Caki2 (cell line): ENCODE measurements at regions not wholly inside any gene's neighbourhood (a gene's known extent, or its start where the extent isn't known, plus 50 kb on each side); places are given as distances from the start of the nearest gene placed in this dataset.

Experiments
- DNase-seq: peaks from one replicate; pipeline ENCODE4 v3.0.0-alpha.2; 2015; ENCODE audit warnings: low read depth
- in situ Hi-C: cut with HindIII; loops from 2 replicates; pipeline ENCODE4 v1.10.0; 2016; ENCODE audit warnings: low sequenced_read_pairs, low pct_unique_long_range_greater_than_20kb, mixed read lengths

GRCh38 chr17:77349976-77350830 lies 209.4 kb downstream of the SEC14L1 start:
- no peak for DNase-seq
- in situ Hi-C loops = no loop called here

GRCh38 chr17:77352441-77352840 lies 211.7 kb downstream of the SEC14L1 start:
- in situ Hi-C loops = no loop called here
- no peak for DNase-seq

GRCh38 chr17:77352996-77353395 lies 212.2 kb downstream of the SEC14L1 start:
- in situ Hi-C loops = no loop called here
- DNase-seq = no peak

DNA sequence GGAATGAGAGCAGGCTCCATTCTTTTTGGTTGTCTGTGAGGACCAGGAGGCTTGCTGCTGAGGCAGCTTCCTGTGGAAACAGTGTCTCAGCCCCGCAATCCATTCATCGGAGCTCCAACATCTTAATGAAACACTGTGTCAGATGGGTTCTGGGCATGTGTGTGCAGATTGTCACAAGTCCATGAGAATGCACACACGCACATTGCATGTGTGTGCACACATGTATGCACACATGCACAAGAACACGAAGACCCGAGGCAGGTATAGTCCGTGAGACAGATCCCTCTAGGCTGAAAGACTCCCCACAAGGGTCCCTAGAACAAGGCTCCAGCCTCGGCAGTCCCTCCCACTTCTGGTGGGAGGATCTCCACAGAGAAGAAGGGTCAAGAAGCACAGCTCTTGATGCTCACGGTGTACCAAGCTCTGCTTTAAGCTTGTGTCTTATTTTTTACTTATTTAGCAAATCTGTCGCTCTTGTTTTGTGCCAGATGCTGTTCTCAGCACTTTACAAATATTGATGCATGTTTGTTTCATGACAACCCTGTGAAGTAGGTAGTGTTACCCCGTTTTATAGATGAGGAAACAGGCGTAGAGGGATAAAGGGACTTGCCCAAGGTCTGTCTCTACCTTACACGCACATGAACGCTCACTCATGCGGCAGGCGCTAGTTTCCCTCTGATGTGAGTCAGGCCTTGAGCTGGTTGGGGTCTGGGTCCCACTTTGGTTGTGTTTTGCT lies 213.1 kb downstream of the SEC14L1 start:
- DNase-seq = no peak
- in situ Hi-C loops = no loop called here

GRCh38 chr17:77354420-77354669 lies 213.6 kb downstream of the SEC14L1 start:
- in situ Hi-C loops = no loop called here
- DNase-seq = no peak

DNA sequence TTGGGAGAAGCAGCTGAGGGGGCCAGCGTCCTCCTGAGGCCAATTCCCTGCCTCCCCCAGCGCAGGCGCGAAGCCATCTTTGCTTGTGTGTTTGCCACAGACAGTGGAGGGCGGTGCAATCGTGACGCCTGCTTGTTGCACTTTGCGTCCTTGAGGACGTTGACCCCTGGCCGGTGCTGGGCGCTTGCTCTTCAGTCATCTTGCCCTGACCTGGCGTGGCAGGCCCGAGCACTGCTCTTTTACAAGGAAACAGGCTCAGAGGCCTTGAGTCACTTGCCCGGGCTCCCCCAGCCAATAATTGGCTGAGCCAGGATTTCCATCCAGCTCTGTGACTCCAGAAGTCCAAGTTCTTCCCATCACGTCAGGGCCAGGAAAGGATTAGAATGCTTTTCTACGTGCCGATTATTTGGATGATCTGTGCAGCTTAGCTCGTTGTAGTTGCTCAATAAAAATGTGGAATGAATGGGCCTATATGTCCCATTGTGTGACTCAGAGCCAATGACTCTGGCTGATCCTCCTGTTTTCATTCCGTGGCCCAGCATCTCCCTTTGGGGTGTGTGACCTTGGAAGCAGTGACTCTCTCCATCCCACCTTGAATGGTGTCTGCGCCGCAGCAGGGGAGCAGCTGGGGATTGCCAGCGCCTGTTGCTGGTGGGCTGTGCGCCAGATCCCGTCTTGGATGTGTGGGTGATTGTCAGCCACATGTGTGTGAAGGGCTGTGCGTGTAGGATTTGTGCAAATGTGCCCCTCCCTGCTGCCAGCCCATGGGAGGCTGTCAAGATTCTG lies 214.1 kb downstream of the SEC14L1 start:
- in situ Hi-C loops = no loop called here
- no peak for DNase-seq

DNA sequence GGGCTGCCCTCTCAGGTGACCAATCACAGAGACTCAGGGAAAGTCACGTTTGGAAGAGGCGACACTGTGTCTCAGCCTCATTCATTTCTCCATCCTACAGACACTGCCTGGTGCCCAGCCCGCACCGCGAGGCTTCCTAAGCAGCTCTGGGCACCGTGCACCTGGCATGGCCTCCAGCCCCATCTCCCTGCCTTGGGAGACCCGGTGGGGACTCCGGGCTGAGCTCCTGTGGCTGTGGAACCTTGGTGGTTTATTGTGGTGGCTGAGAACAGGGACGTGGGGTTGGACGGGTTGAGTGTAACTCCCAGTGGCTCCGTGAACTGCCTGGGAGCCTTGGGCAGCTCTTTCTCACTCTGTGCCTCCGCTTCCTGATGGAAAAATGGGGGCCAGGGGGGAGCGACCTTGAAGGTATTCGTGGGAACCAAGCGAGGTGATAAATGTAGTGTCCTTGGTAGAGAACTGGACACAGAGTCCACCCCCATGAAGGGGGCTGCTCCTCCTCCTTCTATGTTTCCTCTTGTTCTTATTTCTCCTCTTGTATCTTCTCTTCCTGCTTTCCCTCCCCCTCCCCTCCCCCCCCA lies 215.4 kb downstream of the SEC14L1 start:
- DNase-seq = peak; percentile 41
- in situ Hi-C loops = no loop called here

- no peak for DNase-seq
- in situ Hi-C loops = no loop called here
These were observed 216.0 kb downstream of the SEC14L1 start for GRCh38 chr17:77356690-77357201.

GRCh38 chr17:77358801-77359200 lies 218.0 kb downstream of the SEC14L1 start:
- in situ Hi-C loops = no loop called here
- no peak for DNase-seq

DNA sequence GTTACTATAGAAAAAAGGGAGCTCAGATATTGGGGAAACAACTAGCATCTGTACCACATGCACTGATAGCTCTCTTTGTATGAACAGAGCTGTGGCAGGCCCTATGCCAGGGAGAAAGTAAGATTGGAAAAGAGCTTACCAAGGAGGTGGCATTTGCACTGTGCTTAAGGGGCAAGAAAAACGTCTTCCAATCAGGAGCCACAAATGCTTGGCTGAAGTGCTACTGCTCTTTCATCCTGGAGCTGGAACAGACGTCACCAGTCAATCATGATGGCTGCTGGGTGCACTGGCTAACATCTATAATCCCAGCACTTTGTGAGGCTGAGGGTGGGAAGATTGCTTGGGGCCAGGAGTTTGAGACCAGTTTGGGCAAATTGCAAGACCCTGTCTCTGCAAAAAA lies 218.5 kb downstream of the SEC14L1 start:
- no peak for DNase-seq
- in situ Hi-C loops = no loop called here

- in situ Hi-C loops = no loop called here
- DNase-seq = no peak
These were observed 221.3 kb downstream of the SEC14L1 start for GRCh38 chr17:77361986-77362620.

GRCh38 chr17:77363821-77364361 lies 223.1 kb downstream of the SEC14L1 start:
- peak; percentile 84 for DNase-seq
- in situ Hi-C loops = no loop called here

- in situ Hi-C loops = no loop called here
These were observed 223.7 kb downstream of the SEC14L1 start for GRCh38 chr17:77364381-77364911.

DNA sequence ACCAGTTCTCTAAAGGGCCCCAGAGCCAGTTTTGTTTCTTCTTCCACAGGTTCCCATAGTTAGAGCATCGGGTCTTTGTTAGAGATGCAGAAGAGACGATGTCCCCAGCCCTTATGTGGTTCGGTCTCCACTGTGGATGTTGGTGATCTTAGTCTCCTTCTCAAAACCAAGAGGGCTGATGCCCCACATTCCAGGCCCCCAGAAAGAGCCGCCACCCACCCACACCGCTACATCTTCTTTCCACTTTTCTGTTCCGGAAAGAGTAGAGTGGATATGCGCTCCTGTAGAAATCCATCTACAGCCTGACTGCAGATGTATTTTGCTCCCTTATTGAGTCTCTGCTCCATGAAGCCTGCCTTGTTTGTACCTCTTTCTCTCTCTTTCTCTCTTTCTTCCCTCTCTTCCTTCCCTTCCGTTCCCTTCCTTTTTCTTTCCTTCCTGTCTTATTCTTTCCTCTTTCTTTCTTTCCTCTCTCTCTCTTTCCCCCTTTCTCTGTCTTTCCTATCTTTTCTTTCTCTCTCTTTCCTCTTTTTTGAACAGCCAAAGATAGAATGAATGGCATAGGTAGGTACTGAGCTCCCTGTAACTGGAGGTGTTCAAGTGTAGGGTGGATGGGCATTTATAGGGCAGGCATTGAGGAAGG lies 224.3 kb downstream of the SEC14L1 start:
- in situ Hi-C loops = no loop called here
- no peak for DNase-seq

More at GRCh38 chr17:77364381-77364911, 223.7 kb downstream of the SEC14L1 start:
- DNase-seq = no peak

GRCh38 chr17:77365584-77366186 lies 224.9 kb downstream of the SEC14L1 start:
- in situ Hi-C loops = no loop called here
- peak; percentile 89 for DNase-seq

GRCh38 chr17:77366206-77366557 lies 225.4 kb downstream of the SEC14L1 start:
- in situ Hi-C loops = no loop called here
- DNase-seq = peak; percentile 50
